IPS DF 19.7 (cell line): ENCODE measurements at regions not wholly inside any gene's neighbourhood (a gene's known extent, or its start where the extent isn't known, plus 50 kb on each side); places are given as distances from the start of the nearest gene placed in this dataset.
"Not testable (repeated sequence)": the region's sequence is repeated elsewhere in the genome, so short reads cannot be mapped to it uniquely, and the experiment has no call there.

Experiments
- DNase-seq: peaks from one replicate; pipeline ENCODE4 v3.0.0-alpha.2; 2013; ENCODE audit warnings: low read depth, low spot score

DNA sequence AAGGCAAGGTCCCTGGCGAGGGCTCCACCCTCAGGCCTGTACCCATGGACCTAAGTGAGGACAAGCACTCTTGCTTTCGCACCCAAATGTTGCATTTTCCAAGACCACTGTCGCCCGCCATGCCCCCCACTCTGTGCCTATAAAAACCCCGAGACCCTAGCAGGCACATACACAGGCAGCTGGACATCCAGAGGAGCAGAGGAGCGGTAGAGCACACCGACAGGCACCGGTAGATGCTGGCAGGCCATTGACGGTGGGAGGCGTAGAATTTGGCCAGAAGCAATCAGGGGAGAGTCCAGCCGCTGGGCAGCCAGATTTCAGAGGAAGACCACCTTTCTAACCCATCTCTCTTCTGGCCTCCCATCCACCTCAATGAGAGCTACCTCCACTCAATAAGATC, 715.2 kb upstream of the AADAT start:
- no peak for DNase-seq

GRCh38 chr4:170803492-170803891, 713.7 kb upstream of the AADAT start:
- DNase-seq = no peak

DNA sequence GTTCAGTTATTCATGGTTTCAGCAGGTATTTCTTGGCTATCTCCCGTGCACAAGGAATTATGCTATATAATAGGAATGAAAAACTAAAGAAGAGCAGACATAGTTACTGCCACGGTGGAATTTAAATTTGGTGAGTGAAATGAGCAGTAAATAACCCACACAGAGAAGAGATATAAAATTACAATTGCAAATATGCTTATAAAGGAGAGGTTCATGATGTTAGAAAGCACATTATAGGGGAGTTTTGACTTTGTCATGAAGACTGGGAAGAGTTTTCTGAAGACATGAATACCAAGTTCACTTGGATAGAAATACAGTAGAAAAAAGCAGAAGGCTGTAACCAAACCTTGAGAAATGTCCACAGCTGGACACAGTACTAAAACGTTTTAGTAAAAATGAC, 712.0 kb upstream of the AADAT start:
- DNase-seq = no peak

- DNase-seq = no peak
Observed at GRCh38 chr4:170794525-170794924, 704.8 kb upstream of the AADAT start.

- not testable (repeated sequence) for DNase-seq
Observed at GRCh38 chr4:170788540-170789051, 698.8 kb upstream of the AADAT start.

DNA sequence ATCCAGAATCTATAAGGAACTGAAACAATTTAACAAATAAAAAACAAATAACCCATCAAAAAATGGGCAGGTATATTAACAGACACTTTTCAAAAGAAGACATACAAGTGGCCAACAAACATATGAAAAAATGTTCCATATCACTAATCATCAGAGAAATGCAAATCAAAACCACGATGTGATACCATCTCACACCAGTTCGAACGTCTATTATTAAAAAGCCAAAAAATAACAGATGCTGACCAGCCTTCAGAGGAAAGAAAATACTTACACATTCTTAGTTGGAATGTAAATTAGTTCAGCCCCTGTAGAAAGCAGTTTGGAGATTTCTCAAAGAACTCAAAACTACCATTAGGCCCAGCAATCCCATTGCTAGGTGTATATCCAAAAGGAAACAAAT, 687.9 kb upstream of the AADAT start:
- DNase-seq = no peak

DNA sequence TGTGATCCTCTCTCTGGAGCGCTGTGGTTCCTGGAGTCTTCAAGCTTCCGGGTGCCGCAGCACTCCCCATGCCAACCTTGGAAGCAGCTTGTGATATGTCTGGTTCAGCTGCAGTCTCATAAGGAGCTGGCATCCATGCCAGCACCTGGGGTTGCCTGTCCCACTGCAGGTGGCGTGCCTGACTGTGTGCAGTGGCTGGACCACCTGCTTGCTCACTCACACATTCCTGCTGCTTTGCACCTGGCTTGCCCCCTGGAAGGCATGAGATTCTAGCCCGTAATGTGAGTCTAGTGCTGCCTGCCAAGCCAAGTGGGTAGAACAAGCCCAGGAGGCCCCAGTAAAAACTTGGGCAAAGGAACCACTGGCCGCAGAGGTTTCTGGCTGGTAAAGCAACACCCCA, 687.2 kb upstream of the AADAT start:
- DNase-seq = no peak

DNA sequence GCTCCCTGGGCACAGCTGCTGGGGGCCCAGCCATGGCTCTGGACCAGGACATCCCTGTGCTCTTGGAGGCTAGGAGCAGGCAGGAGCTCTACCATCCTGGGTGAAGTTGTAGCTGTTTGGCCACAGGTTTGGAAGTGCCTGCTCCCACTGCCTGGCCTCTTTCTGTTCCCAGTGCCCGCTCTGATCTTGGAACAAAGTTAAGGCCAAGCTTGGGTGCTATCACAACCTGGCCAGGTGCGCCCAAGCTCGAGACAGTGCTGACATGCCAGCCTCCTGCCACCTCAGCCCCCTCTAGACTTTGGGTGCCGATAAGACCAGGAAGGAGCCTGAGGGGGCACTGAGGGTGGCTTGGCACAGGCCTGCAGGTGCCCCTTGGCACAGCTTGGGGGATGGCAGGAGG, 686.1 kb upstream of the AADAT start:
- DNase-seq = no peak

DNA sequence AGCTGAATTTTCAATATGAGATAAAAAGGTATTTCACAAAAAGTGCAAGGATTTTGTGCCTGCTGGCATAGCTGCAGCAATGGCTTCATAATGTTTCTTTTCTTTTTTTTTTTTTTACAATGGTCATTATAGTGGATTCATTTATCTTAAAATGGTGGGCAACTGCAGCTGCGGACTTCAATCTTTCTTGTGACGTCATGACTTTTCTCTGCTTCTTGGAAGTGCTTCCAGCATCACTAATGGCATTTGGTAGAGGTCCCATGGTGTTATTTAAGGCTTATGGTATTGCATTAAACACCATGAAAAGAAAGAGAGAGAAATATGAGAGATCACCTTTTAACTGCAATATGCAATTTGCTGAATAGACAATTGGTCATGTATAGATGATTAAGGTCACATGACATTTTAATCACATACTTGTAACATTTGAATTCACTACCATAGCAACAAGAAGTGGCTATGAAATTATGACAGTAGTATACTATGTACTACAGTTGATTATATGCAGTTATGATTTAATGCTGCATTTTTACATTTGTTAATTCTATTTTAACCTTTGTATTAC, 684.0 kb upstream of the AADAT start:
- no peak for DNase-seq

DNA sequence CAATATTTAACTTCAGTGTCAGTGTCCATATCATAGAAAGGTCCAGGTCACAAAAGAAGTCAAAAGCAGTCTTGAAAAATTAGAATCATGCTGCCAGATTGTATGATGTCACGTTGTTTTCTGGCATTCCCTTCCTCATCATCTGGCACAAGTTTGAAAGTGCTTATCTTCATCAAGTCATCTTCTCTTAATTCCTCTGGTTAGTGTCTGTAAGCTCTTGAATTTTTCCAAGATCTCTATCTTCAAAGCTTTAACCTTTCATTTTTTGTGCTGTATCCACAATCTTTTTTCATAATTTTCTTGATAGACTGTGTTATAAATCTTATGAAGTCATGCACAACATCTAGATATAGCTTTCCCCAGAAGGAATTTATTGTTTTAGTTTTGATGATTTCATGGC, 682.7 kb upstream of the AADAT start:
- DNase-seq = no peak

- DNase-seq = no peak
Observed at GRCh38 chr4:170770664-170771063, 680.9 kb upstream of the AADAT start.

DNA sequence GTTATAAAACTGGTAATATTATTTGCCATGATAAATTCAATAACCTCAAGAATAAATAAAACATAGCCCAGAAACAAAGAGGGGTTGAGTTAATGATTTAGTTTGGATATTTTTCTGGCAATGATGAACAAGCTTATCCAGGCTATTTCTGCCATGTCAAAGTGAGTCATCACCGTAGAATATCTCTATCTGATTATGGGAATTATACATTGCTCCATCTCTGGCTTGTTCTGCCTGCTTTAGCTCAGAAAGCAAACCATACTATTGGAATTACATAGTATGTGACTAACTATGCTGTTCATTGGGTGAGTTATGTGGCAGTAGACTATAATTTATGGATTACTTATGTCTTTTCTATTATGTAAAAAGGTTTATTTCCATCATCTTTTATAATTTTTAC, 680.1 kb upstream of the AADAT start:
- DNase-seq = no peak

GRCh38 chr4:170758988-170759387, 669.2 kb upstream of the AADAT start:
- no peak for DNase-seq

DNA sequence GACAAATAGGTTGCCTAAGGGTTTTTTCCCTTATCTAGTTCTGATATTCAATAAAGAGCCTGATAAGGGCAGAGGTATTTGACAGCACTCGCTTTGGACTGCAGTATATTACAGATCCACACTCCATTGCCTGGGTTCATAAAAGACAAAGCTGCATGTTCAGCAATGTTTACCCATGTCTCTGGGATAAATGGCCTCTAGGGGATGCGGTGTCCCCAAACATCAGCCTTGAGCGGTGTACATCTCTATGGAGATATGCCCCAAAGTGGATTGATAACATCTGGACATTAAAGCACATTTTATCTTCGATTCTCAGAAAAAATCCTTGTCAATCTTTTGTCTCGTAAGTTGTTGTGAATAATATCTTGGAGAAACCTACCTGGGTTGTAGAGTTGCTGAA, 660.8 kb upstream of the AADAT start:
- DNase-seq = no peak

DNA sequence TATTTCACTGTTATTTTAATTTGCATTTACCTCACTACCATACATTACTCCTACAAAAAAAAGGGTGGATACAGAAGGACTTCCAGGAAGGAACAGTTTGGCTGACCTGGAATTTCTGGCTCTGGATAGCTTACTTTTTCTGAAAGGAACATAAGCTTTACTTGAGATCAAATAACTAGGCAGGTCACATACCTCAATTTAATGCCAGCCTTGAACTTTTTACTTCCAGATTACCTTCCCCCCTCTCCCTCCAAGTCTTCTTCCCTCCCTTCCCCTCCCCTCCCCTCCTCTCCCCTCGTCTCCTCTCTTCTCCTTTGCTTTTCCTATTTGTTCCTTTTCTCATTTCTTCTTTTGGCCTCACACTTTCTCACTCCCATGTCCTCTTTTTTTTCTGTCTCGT, 659.2 kb upstream of the AADAT start:
- DNase-seq = no peak

GRCh38 chr4:170743633-170744032, 653.9 kb upstream of the AADAT start:
- DNase-seq = no peak

- no peak for DNase-seq
Observed at GRCh38 chr4:170741856-170742255, 652.1 kb upstream of the AADAT start.

GRCh38 chr4:170736710-170737109, 647.0 kb upstream of the AADAT start:
- DNase-seq = no peak

DNA sequence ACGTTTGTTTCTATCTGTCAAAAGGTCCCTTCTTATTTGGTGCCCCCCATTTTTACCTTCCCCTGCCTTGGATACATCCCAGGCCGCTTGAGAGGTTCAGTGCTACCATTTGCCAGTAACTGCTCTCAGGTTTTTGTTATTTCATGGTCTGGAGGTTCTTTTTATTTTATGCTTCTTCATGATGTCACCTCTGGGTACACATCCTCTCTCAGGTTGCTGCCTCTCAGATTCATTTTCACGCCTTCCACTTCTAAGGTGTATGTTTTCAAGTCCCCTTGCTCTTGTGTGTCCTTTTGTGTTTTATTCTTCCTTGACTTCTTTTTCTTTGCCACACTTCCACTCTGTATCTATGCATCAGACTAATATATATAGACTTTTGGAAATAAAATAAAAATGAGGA, 640.1 kb upstream of the AADAT start:
- DNase-seq = no peak

- DNase-seq = no peak
Observed at GRCh38 chr4:170729236-170729635, 639.5 kb upstream of the AADAT start.

- DNase-seq = no peak
Observed at GRCh38 chr4:170724191-170724590, 634.4 kb upstream of the AADAT start.

DNA sequence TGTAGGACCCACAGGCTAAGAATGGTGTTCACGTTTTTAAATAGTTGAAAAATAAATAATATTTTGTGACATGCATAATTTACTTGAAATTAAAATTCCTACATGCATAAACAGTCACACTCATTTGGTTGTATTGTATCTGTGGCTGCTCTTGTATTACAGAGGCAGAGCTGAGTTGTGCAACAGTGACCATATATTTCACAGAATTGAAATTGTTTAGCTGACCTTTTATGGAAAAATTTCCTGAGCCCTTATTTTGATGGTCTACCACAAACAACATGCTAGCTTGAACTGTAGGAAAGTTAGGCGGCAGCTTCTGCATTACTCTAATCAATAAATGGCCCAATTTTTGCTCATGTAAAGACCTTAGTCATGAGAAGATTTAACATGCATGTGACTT, 633.4 kb upstream of the AADAT start:
- no peak for DNase-seq

GRCh38 chr4:170721812-170722373, 632.1 kb upstream of the AADAT start:
- DNase-seq = no peak

DNA sequence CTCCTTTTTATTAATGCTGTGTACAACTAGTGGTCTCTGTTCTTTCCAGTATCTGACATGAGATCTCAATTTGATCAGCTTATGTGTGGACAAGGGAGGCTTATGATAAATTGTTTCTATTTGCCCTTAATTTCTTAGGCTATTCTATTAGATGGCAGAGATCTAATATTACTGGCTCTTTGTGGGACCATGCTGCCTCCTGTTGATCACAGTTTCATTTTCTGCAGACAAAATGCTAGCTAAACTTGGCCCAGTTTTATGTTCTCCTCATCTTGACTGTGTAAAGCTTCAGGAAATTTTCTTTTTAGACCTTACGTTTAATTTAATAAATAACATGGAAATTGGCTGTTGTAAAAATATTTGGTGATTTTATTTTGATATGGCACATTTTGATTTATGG, 627.1 kb upstream of the AADAT start:
- DNase-seq = no peak
